ENCODE measurements at regions not wholly inside any gene's neighbourhood (a gene's known extent, or its start where the extent isn't known, plus 50 kb on each side); places are given as distances from the start of the nearest gene placed in this dataset.
A peak's percentile ranks its signal among the peaks of the same experiment; 100 is the strongest.

DNA sequence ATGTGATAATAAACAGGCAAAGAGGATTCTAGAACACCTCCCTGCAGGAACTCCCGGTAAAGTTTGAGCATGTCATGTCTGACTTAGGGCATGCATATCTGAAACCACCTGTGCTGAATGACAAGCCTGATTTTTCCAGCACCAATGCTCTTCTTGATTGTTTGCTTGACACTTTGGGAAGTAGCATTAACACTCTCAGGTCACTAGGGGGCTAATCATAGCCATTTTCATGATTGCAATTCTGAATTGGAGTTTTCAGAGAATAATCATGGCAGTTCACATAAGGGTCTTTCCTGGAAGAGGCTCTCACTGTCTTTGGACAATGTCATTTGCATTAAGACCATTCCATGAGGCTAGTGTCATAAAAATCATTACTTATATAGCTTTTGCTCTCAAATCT lies 234.4 kb upstream of the MTNR1B start:
- no peak overlapping the region for H3K4me3 ChIP-seq
- WGBS (ENCODE audit: insufficient coverage, low coverage, low lambda C conversion rate, missing lambda C conversion rate), result 57% methylated on average over 1 of the region's 1 CpG
- no peaks in the 10 kb centered on the region for H3K36me3 ChIP-seq
- no peaks in the 10 kb centered on the region for H3K27me3 ChIP-seq
- no peaks in the 10 kb centered on the region for H3K9me3 ChIP-seq
- no peaks in the 10 kb centered on the region for H3K4me1 ChIP-seq
- intact Hi-C loops (cut with DNase I), result no loop called here
- TF ChIP-seq, protein P1, sequence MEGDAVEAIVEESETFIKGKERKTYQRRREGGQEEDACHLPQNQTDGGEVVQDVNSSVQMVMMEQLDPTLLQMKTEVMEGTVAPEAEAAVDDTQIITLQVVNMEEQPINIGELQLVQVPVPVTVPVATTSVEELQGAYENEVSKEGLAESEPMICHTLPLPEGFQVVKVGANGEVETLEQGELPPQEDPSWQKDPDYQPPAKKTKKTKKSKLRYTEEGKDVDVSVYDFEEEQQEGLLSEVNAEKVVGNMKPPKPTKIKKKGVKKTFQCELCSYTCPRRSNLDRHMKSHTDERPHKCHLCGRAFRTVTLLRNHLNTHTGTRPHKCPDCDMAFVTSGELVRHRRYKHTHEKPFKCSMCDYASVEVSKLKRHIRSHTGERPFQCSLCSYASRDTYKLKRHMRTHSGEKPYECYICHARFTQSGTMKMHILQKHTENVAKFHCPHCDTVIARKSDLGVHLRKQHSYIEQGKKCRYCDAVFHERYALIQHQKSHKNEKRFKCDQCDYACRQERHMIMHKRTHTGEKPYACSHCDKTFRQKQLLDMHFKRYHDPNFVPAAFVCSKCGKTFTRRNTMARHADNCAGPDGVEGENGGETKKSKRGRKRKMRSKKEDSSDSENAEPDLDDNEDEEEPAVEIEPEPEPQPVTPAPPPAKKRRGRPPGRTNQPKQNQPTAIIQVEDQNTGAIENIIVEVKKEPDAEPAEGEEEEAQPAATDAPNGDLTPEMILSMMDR (IDR thresholded peaks at IDR 0.05), result peak; percentile 16 to 32 (median 22)
- TF ChIP-seq POLR2A (IDR thresholded peaks at IDR 0.05), result no peak
- H3K27ac ChIP-seq, result no peak overlapping the region
- DNase-seq (no peak), ATAC-seq (no peak)

DNA sequence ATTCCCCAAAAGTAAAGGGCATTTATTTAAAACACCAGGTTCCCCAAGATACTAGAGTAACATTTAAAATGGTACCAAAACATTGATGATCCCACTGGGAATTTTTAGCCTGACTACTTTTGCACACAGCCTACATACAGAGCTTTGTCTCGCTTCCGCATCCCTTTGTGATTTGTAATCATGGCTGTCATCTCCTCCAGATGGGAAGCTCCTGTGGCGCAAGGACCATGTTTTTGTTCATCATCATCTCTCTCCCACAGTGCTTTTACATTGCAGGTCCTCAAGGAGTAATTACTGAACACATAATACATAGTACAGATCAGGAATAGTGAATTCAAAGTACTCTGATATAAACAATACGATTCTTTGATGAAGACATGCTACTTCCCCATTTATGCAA lies 231.2 kb upstream of the MTNR1B start:
- no peak for TF ChIP-seq POLR2A (IDR thresholded peaks at IDR 0.05)
- TF ChIP-seq, protein P1 (IDR thresholded peaks at IDR 0.05), result no peak
- H3K36me3 ChIP-seq, result no peaks in the 10 kb centered on the region
- 91% methylated on average over 4 of the region's 4 CpGs for WGBS (ENCODE audit: insufficient coverage, low coverage, low lambda C conversion rate, missing lambda C conversion rate)
- DNase-seq (no peak), ATAC-seq (no peak)
- H3K27me3 ChIP-seq, result no peaks in the 10 kb centered on the region
- H3K27ac ChIP-seq, result no peak overlapping the region
- no peaks in the 10 kb centered on the region for H3K4me1 ChIP-seq
- intact Hi-C loops (cut with DNase I), result no loop called here
- no peaks in the 10 kb centered on the region for H3K9me3 ChIP-seq
- H3K4me3 ChIP-seq, result no peak overlapping the region

DNA sequence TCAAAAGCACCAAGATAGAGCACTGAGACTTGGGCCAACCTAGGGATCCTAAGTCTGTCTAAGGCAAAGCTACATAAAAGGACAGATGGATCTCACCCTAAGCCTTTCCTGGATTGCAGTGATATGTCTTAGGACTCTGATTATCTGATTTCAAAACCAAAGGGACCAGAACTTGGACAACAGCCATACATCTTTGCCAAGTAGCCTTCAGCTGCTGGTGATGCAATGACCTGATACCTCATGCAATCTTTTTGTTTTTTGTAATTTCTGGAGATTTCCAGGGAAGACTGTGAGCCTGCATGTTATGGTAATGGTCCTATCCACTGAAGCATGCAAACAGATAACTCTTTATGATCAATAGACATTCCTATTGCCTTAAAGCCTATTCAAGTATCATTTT lies 230.4 kb upstream of the MTNR1B start:
- no peak for ATAC-seq
- no peak for DNase-seq
- H3K27ac ChIP-seq, result no peak overlapping the region
- no peaks in the 10 kb centered on the region for H3K36me3 ChIP-seq
- no peak overlapping the region for H3K4me3 ChIP-seq
- intact Hi-C loops (cut with DNase I), result no loop called here
- no peaks in the 10 kb centered on the region for H3K4me1 ChIP-seq
- TF ChIP-seq, protein P1 (IDR thresholded peaks at IDR 0.05), result no peak
- no peak for TF ChIP-seq POLR2A (IDR thresholded peaks at IDR 0.05)
- H3K9me3 ChIP-seq, result no peaks in the 10 kb centered on the region
- H3K27me3 ChIP-seq, result no peaks in the 10 kb centered on the region

DNA sequence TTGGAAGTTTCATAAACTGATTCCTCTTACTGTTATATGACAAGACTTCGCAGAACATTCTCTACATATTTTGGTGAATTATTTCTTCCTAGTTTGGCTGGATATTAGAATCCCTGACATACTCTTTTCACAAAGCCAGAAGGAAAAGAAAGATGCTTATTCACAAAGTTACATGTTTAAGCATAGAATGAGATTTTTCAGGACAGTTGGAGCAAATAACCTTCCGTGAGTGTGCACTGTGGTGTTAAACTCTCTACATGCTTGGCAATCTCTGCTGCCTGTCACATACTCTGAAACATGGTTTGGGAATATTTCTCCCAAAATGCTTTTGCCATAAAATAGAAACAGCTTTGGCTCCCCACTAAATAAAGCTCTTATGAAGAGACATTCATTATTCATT lies 230.0 kb upstream of the MTNR1B start:
- no peaks in the 10 kb centered on the region for H3K36me3 ChIP-seq
- no peak overlapping the region for H3K4me3 ChIP-seq
- DNase-seq, result no peak
- TF ChIP-seq, protein P1 (IDR thresholded peaks at IDR 0.05), result no peak
- no peak for TF ChIP-seq POLR2A (IDR thresholded peaks at IDR 0.05)
- intact Hi-C loops (cut with DNase I), result no loop called here
- no peaks in the 10 kb centered on the region for H3K27me3 ChIP-seq
- no peak overlapping the region for H3K27ac ChIP-seq
- H3K4me1 ChIP-seq, result no peaks in the 10 kb centered on the region
- no peak for ATAC-seq
- WGBS (ENCODE audit: insufficient coverage, low coverage, low lambda C conversion rate, missing lambda C conversion rate), result 44% methylated on average over 2 of the region's 2 CpGs
- H3K9me3 ChIP-seq, result no peaks in the 10 kb centered on the region

DNA sequence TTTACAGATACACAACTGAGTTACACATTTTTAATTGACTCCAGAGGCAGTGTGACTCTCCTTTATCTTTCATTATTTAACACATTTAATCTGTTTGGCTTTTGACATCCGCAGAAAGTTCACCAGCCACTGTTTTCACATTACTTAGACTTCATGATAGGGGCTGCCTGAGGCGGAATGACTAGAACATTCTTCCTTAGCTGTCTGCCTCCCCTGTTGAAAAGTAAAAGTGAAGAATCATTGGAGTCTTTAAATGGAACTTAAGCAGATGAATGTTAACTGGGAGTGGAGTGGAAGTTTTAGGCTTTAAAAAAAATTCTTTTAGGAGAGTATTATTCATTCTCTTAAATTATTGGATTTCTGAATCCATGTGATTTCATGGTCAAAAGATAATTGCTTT lies 229.2 kb upstream of the MTNR1B start:
- Histone ChIP-seq H3K9me3 (no peaks in the 10 kb centered on the region), H3K4me1 (no peaks in the 10 kb centered on the region), H3K27me3 (no peaks in the 10 kb centered on the region), H3K27ac (no peak overlapping the region), H3K4me3 (no peak overlapping the region), H3K36me3 (no peaks in the 10 kb centered on the region)
- DNase-seq, result no peak
- WGBS (ENCODE audit: insufficient coverage, low coverage, low lambda C conversion rate, missing lambda C conversion rate), result 50% methylated on average over 2 of the region's 2 CpGs
- TF ChIP-seq, protein P1 (IDR thresholded peaks at IDR 0.05), result no peak
- no peak for TF ChIP-seq POLR2A (IDR thresholded peaks at IDR 0.05)
- no peak for ATAC-seq
- intact Hi-C loops (cut with DNase I), result no loop called here
